GM18861 (cell line): ENCODE measurements at regions not wholly inside any gene's neighbourhood (a gene's known extent, or its start where the extent isn't known, plus 50 kb on each side); places are given as distances from the start of the nearest gene placed in this dataset.
"Not testable (repeated sequence)": the region's sequence is repeated elsewhere in the genome, so short reads cannot be mapped to it uniquely, and the experiment has no call there.

ENCODE experiments used
- ATAC-seq: cut with Tn5 transposase; IDR thresholded peaks from one replicate; pipeline ENCODE4 v1.9.1; 2021; ENCODE audit not compliant: unreplicated experiment

DNA sequence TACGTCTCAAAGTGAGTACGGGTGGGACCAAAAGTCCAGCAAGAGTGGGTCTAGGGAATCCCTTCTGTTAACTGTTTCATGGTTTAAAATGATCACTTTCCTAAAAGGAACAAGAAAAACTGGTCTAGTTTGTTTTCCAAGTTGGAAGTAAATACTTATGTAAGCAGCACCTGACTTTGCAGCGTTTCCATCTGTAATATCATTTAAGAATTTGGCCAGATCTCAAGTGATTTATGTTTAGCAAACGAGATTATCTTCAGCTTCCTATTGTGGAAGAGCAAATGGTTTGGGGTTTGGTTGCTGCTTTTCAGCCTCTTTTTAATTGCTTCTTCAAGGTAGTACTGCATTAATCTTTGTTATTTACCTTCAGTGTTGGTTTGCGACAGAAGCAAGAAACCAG, 50.4 kb downstream of the FHIP1A start:
- no peak for ATAC-seq

GRCh38 chr4:151460434-151460833, 51.5 kb downstream of the FHIP1A start:
- no peak for ATAC-seq

GRCh38 chr4:151462554-151462953, 53.6 kb downstream of the FHIP1A start:
- no peak for ATAC-seq

DNA sequence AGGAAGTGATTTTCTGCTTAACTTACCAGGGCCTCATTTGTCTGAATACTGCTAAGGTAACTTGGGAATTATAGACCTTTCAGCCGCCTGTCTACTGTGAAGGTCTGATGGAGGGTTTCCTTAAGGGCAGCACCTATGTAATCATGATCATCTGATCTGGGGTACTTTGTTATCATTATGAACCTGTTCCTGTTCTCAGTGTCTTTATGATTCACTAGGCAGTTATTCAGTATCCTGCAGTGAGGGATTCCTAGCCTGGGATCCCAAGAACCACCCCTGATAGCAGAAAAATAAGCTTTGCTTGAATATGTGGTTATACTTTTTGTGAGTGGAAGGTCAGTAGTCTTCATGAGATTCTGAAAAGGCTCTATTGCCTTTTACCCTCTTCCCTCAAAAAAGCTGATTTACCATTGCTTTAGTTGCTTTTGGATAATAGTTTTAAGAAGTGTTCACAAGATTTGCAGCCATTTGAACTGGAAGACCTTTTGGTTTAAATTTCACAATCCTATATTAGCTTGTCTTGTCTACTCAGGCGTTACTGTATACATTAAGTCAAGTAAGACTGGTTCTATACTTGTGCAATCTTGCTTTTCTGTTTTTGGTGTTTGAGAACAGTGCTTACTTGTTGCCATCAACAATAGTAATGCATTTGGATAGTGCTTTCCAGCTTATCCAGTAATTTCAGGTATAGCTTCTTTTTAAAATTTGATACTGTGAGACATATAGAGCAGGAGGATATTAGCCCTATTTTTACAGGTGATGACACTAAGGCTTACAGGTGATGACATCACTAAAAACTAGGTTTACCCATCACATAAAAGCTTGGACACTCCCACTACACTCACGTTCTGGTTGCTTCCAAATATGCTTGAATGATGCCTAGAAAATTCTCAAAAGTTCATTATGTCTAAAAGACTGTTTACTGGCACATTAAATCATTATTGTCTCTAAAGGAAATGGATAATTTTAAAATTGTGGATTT, 60.0 kb downstream of the FHIP1A start:
- no peak for ATAC-seq

DNA sequence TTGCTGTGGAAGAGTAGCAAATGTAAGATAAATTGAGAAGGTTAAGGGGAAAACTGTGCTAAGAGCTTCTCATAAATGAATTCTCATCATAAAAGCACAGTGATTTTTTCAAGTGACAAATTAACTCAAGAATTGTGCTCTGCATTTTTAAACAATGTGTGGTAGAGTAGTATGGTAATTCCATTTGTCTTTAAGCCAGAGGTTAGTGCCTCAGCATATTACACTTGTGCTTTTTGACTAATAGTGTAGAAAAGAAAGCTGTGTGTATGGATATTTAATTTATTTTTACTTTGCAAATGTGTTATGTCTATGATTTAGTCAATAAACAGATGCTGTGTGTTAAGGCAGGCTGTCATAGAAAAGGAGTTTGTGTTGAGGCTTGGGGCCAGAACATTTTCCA, 61.0 kb downstream of the FHIP1A start:
- ATAC-seq = no peak

GRCh38 chr4:151471728-151472127, 62.8 kb downstream of the FHIP1A start:
- no peak for ATAC-seq

DNA sequence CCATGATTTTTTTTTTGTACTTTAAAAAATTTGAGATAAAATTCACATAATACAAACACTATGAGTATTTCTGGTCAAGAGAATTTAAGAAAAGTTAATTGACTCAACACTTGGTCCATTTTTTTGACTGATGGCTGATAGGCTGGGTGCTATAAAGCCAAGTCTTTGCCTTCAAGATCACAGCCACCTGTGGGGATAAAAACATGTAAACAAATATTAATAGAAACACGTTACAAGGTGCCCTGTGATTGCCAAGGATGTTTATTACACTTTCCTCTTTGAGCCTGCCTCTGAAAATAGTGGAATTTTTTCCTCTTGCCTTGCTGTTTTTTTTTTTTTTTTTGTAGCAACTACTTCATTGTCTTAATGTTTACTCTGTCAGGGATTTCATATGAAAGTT, 63.3 kb downstream of the FHIP1A start:
- no peak for ATAC-seq

DNA sequence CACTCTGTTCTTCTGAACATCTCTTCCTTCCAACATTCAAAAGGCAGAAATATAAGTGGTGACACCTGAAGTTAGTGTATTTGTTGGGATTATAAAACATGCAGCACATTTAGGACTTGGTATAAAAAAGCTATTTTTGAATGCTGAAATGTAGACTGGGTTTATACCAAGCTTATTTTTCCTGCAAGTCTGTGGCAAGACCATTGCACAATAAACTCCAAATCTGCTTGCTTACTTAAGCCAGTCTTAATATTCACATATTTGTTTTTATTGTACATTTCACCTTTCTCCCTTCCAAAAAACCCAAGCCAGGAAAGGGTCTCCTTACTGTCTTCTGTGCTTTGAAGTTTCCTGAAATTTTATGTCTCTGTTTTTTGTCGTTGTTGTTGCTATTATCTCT, 63.7 kb downstream of the FHIP1A start:
- ATAC-seq = no peak

GRCh38 chr4:151473521-151474097, 64.6 kb downstream of the FHIP1A start:
- ATAC-seq = no peak

- ATAC-seq = no peak
Measured at GRCh38 chr4:151475035-151475714, 66.2 kb downstream of the FHIP1A start.

DNA sequence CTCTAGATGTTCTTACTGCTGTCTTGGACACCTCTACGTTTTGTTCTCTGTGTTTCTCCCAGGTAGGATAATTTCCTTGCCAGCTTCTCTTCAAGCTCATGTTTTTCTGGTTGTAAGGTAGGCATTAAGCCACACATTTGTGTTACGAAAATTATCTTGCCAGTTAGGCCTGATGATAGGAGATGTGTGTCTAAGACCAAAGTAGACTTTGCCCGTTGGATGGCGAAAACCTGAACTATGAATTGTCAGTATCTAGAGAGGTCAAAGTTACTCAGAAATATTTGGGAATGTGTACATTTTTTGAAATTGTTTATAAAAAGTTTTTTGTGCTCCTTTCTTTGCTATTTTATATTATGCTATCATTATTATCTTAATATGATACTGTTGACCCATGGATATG, 72.8 kb downstream of the FHIP1A start:
- no peak for ATAC-seq

- ATAC-seq = no peak
Measured at GRCh38 chr4:151484396-151485102, 75.6 kb downstream of the FHIP1A start.

- ATAC-seq = no peak
Measured at GRCh38 chr4:151485541-151486131, 76.7 kb downstream of the FHIP1A start.

GRCh38 chr4:151486168-151486567, 77.2 kb downstream of the FHIP1A start:
- no peak for ATAC-seq

DNA sequence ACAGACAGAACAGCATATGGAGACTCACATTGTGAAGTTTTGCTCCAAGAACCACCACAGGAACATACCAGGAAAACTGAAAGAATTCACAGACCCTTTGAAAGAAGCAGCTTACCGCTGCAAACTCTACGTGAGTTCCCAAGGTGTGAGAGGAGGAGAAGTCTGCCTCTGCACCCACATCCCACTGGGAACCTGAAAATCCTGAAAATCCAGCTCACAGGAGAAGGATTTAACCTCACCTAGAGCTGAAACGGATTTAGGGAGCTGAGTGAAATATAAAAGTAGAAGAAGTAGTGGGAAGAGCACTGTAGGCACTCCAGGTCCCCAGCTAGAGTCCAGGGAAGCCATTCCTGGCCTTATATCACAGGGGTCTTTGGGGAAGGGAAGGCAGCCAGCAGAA, 80.0 kb downstream of the FHIP1A start:
- no peak for ATAC-seq

DNA sequence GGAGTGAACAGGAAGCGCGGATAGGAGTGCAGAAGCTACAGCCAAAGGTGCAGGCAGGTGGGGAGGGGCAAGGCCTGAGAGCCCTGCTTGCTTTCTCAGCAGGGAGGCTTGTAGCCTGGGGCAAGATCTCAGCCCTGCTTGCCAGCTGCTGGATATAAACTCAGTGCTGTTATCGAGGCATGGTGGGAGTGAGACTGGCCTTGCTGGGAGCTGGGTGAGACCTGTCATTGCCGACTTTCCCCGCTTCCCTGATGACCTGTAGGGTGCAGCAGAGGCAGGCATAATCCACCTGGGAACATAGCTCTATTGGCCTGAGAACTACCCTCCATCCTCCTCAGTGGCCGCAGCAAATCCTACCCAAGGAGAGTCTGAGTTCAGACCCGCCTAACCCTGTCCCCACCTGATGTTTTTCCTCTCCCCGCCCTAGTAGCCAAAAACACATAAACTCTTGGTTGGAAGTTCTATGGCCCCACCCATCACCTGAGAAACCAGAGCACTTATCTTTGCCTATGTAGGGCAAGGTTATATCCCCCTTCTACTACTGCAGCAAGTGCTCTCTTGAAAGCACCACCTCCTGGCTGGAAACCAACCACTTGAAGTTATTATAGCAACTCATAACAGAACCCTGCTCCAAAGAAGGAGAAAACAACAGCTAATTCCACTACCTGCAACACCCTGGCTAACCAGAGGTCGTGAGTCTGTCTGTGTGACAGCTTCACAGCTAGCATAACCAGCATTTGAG, 80.7 kb downstream of the FHIP1A start:
- ATAC-seq = no peak

- not testable (repeated sequence) for ATAC-seq
Measured at GRCh38 chr4:151495612-151496011, 86.6 kb downstream of the FHIP1A start.

DNA sequence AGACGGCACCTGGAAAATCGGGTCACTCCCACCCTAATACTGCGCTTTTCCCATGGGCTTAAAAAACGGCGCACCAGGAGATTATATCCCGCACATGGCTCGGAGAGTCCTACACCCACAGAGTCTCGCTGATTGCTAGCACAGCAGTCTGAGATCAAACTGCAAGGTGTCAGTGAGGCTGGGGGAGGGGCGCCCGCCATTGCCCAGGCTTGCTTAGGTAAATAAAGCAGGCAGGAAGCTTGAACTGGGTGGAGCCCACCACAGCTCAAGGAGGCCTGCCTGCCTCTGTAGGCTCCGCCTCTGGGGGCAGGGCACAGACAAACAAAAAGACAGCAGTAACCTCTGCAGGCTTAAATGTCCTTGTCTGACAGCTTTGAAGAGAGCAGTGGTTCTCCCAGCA, 102.6 kb downstream of the FHIP1A start:
- not testable (repeated sequence) for ATAC-seq

DNA sequence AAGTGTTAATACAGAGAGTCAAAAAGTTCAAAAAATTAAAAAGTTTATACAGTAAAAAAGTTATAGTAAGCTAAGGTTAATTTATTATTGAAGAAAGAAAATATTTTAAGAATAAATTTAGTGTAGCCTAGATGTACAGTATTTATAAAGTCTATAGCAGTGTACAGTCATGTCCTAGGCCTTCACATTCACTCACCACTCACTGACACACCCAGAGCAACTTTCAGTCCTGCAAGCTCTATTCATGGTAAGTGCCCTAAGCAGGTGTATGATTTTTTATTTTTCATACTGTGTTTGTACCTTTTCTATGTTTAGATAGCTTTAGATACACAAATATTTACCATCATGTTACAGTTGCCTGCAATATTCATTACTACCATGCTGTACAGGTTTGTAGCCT, 108.9 kb downstream of the FHIP1A start:
- no peak for ATAC-seq

DNA sequence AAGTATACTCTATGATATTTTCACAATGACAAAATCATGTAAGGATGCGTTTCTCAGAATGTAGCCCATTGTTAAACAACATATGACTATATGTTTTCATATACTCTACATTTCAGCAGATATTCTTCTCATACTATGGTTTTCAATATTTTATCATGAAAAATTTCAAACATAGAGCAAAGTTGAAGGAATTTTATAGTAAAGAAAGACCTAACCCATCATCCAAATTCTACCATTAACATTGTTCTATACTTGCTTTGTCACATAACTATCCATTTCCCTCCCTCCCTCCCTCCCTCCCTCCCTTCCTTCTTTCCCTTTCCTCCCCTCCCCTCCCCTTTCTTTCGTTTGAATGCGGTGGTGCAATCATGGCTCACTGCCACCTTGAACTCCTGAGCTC, 109.4 kb downstream of the FHIP1A start:
- ATAC-seq = no peak
